Nephron (organoid): ENCODE measurements at regions not wholly inside any gene's neighbourhood (a gene's known extent, or its start where the extent isn't known, plus 50 kb on each side); places are given as distances from the start of the nearest gene placed in this dataset.

Experiments
- H3K27ac Mint-ChIP-seq, 3 experiments: 2 replicates each; pipeline ENCODE4 v1.8.0; 2020; ENCODE audit warnings: mixed read lengths in 3 of 3, mild to moderate bottlenecking in 2 of 3, moderate library complexity in 1 of 3
- H3K27me3 Mint-ChIP-seq: 2 replicates; pipeline ENCODE4 v1.8.0; 2021; ENCODE audit warnings: low read depth, mild to moderate bottlenecking, moderate library complexity, mixed read lengths
- H3K36me3 Mint-ChIP-seq: 2 replicates; pipeline ENCODE4 v1.8.0; 2020; ENCODE audit warnings: low read depth, mixed read lengths
- H3K4me1 Mint-ChIP-seq: 2 replicates; pipeline ENCODE4 v1.8.0; 2020; ENCODE audit warnings: mixed read lengths
- H3K4me3 Mint-ChIP-seq, 3 experiments: 2 replicates each; pipeline ENCODE4 v1.8.0; 2020; ENCODE audit warnings: mild to moderate bottlenecking in 3 of 3, mixed read lengths in 3 of 3, moderate library complexity in 2 of 3
- H3K9me3 Mint-ChIP-seq: 2 replicates; pipeline ENCODE4 v1.8.0; 2020; ENCODE audit warnings: mixed read lengths
- CTCF ChIP-seq, 3 experiments: fragments of 200-600 bp; sonication (generic); IDR thresholded peaks; one replicate each; pipeline ENCODE4 v1.5.0; 2021; ENCODE audit warnings: antibody characterized with exemption in 3 of 3; ENCODE audit not compliant: unreplicated experiment in 3 of 3

DNA sequence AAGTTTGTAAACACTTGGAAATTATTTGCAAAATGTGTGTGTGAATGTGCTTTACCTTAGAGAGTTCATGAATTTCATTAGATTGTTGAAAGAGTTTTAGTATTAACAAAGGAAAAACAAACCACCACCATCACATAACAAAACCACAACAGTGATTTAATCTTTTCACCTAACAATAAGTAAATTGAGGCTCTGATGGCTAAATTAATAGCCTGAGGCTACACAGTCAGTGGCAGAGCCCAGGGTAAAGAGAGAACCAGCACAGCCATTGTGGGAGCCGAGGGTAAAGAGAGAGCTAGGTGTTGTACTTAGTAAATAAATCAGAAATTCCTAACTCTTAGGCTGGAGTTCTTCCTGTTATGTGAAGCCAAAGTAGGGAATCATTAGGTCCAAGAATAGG is 51.2 kb upstream of the CAPRIN2 start:
- H3K4me3 Mint-ChIP-seq: no peak overlapping the region
- TF ChIP-seq CTCF (IDR thresholded peaks at IDR 0.05; ENCODE audit: unreplicated experiment in 3 of 3): no peak
- H3K36me3 Mint-ChIP-seq: peaks cover 27% of the 10 kb centered on the region
- H3K27ac Mint-ChIP-seq: no peak overlapping the region
- no peaks in the 10 kb centered on the region for H3K27me3 Mint-ChIP-seq
- H3K4me1 Mint-ChIP-seq: no peaks in the 10 kb centered on the region
- H3K9me3 Mint-ChIP-seq: peaks cover 38% of the 10 kb centered on the region
